SK-MEL-5 (cell line): ENCODE measurements at regions not wholly inside any gene's neighbourhood (a gene's known extent, or its start where the extent isn't known, plus 50 kb on each side); places are given as distances from the start of the nearest gene placed in this dataset.

ENCODE experiments used
- DNase-seq: peaks from one replicate; pipeline ENCODE4 v3.0.0-alpha.2; 2016; ENCODE audit warnings: low read depth, low spot score
- in situ Hi-C: cut with HindIII; loops from 2 replicates; pipeline ENCODE4 v1.10.0; 2016; ENCODE audit warnings: low sequenced_read_pairs, high pct_unique_total_duplicates, low pct_unique_long_range_greater_than_20kb

DNA sequence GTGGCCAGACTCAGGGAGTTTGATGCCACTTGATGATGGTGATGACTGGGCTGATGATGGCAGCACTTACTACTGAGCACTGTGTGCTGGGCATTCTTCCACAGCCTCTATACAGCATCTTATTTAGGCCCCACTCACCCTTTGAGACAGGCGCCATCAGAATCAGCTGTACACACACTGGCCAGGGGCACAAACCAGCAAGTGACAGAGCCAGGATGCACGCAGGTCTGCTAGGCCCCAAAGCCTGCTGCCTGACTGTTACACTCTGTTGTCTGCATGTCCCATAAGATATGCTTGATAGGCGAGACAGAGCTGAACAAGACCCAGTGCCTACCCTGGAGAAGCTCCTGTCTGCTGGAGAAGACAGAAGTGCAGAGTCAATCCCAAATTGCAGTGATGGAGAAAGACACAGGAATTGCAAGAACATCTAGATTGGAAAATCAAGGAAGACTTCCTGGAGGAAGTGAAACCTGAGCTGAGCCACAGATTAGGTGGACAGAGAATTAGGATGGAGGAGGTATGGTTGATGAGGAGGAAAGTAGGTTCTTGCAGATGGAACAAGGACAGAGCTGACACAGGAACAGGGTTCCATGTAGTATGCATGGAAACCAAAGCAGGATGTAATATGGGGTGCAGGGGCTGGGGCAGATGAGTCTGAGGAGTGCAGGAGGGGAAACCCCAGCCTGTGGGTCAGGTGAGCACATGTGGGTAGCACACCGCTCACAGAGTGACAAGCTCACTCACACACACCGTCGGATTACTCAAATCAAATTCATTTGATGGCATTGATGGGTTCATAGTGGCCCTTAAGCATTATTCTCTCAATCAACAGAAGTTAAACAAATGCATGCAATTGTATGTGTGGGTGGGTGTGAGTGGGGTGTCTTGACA lies 117.3 kb downstream of the BEGAIN start:
- in situ Hi-C loops: no loop called here
- no peak for DNase-seq

DNA sequence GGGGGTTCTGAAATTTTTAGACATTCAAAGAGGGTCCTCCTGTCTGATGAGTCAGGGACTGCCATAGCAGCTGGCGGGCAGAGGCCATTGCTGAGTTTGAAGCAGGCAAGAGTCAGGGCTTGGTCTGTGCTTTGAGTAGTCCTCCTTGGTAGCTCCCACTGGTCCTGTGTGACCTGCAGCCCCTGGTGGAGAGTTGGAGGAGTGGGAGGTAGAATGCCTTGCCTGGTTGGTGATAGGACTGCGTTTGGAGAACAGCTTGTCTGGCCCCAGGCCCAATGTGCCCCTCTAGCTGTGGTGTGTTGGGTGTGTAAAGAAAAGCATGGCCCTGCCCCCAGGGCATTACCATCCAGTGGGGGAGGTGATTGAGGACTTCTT lies 116.7 kb downstream of the BEGAIN start:
- DNase-seq: peak; percentile 38
- in situ Hi-C loops: no loop called here

- DNase-seq: no peak
- in situ Hi-C loops: no loop called here
Measured at GRCh38 chr14:100471441-100472093, 115.7 kb downstream of the BEGAIN start.

- in situ Hi-C loops: no loop called here
- DNase-seq: no peak
Measured at GRCh38 chr14:100472094-100472455, 115.1 kb downstream of the BEGAIN start.

GRCh38 chr14:100472491-100472890 lies 114.7 kb downstream of the BEGAIN start:
- in situ Hi-C loops: no loop called here
- no peak for DNase-seq

- in situ Hi-C loops: no loop called here
- DNase-seq: no peak
Measured at GRCh38 chr14:100473249-100473648, 114.0 kb downstream of the BEGAIN start.

- DNase-seq: no peak
Measured at GRCh38 chr14:100474196-100474595, 113.0 kb downstream of the BEGAIN start.

GRCh38 chr14:100475268-100475667 lies 111.9 kb downstream of the BEGAIN start:
- no peak for DNase-seq
- in situ Hi-C loops: no loop called here

More at GRCh38 chr14:100474196-100474595, 113.0 kb downstream of the BEGAIN start:
- in situ Hi-C loops: no loop called here

GRCh38 chr14:100476012-100476822 lies 111.0 kb downstream of the BEGAIN start:
- in situ Hi-C loops: no loop called here
- peak; percentile 95 for DNase-seq

GRCh38 chr14:100484531-100485267 lies 102.5 kb downstream of the BEGAIN start:
- no peak for DNase-seq
- in situ Hi-C loops: no loop called here

GRCh38 chr14:100486025-100486828 lies 101.0 kb downstream of the BEGAIN start:
- peak; percentile 48 for DNase-seq
- in situ Hi-C loops: no loop called here
